Suprapubic skin (tissue), 4 donors: ENCODE measurements at regions not wholly inside any gene's neighbourhood (a gene's known extent, or its start where the extent isn't known, plus 50 kb on each side); places are given as distances from the start of the nearest gene placed in this dataset.

Experiments used
- CTCF ChIP-seq, 2 donors: fragments of 200-600 bp in 1 of 2; fragments of 450-650 bp in 1 of 2; sonication (generic) in 1 of 2; IDR thresholded peaks; one replicate each; pipeline ENCODE4 v1.5.1; 2016 to 2019; ENCODE audit warnings: antibody characterized with exemption in 2 of 2, mild to moderate bottlenecking in 1 of 2, moderate library complexity in 1 of 2
- EP300 ChIP-seq: sonication (generic); formaldehyde crosslinking; IDR thresholded peaks from one replicate; pipeline ENCODE4 v1.6.1; 2017; ENCODE audit warnings: antibody characterized with exemption
- POLR2A ChIP-seq, 2 donors: fragments of 450-650 bp; IDR thresholded peaks; one replicate each; pipeline ENCODE4 v1.6.1; 2017; ENCODE audit warnings: antibody characterized with exemption in 2 of 2, mild to moderate bottlenecking in 2 of 2, moderate library complexity in 2 of 2
- POLR2AphosphoS5 ChIP-seq, 3 donors: sonication (generic); formaldehyde crosslinking; IDR thresholded peaks; one replicate each; pipeline ENCODE4 v1.6.1; 2017; ENCODE audit warnings: antibody characterized with exemption in 3 of 3

GRCh38 chr14:95434121-95434520, 82.3 kb downstream of the SYNE3 start:
- TF ChIP-seq CTCF (IDR thresholded peaks at IDR 0.05) (no peak), POLR2A (IDR thresholded peaks at IDR 0.05) (no peak), POLR2AphosphoS5 (IDR thresholded peaks at IDR 0.05) (no peak), EP300 (no peak)
